ENCODE measurements at regions not wholly inside any gene's neighbourhood (a gene's known extent, or its start where the extent isn't known, plus 50 kb on each side); places are given as distances from the start of the nearest gene placed in this dataset.

GRCh38 chr16:85990861-85991301 lies 91.9 kb downstream of the IRF8 start:
- no peak for DNase-seq (ENCODE audit: low read depth in 2 of 2)

- no peak for DNase-seq (ENCODE audit: low read depth in 2 of 2)
Observed at GRCh38 chr16:85991425-85991824, 92.5 kb downstream of the IRF8 start.

- no peak for DNase-seq (ENCODE audit: low read depth in 2 of 2)
Observed at GRCh38 chr16:85991856-85992255, 92.9 kb downstream of the IRF8 start.

- DNase-seq (ENCODE audit: low read depth in 2 of 2) = no peak
Observed at GRCh38 chr16:85992359-85992758, 93.4 kb downstream of the IRF8 start.

DNA sequence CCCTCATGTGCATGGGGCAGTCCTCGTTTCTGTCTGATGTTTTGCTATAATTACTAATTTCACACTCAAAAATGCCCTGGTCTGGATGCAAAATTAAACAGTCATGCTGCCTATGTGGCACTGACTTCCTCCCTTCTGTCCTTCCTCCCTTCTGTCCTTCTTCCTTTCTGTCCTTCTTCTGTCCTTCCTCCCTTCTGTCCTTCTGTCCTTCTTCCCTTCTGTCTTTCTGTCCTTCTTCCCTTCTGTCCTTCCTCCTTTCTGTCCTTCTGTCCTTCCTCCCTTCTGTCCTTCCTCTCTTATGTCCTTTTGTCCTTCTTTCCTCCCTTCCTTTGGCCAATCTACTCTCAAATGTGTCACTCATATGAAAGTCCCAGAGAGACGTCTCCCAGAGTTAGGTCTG lies 93.8 kb downstream of the IRF8 start:
- no peak for DNase-seq (ENCODE audit: low read depth in 2 of 2)

- DNase-seq (ENCODE audit: low read depth in 2 of 2) = no peak
Observed at GRCh38 chr16:85994492-85995490, 95.8 kb downstream of the IRF8 start.

GRCh38 chr16:85995541-85996423 lies 96.8 kb downstream of the IRF8 start:
- no peak for DNase-seq (ENCODE audit: low read depth in 2 of 2)

- no peak for DNase-seq (ENCODE audit: low read depth in 2 of 2)
Observed at GRCh38 chr16:85996843-85997242, 97.9 kb downstream of the IRF8 start.

- DNase-seq (ENCODE audit: low read depth in 2 of 2) = no peak
Observed at GRCh38 chr16:85998171-85998867, 99.4 kb downstream of the IRF8 start.

- DNase-seq (ENCODE audit: low read depth in 2 of 2) = no peak
Observed at GRCh38 chr16:85998868-85999729, 100.1 kb downstream of the IRF8 start.

DNA sequence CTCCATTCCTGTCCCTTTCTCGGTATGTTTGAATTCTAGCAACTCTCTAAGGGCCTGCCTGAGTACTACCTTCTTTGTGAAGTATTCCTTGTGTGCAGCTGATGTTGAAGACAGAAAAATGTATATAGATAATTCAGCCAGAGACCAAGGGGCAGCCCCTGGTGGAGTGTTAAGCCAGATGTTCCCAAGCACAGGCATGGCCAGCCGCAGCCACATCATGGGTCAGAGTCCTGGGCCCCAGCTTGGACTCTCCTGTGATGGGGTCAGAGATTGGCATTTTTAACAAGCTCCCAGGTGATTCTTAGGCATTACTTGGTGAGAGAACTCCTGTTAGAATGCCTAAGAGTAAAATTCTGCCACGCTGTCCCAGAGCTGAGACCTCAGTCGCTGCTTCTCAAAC lies 100.8 kb downstream of the IRF8 start:
- DNase-seq (ENCODE audit: low read depth in 2 of 2) = no peak

DNA sequence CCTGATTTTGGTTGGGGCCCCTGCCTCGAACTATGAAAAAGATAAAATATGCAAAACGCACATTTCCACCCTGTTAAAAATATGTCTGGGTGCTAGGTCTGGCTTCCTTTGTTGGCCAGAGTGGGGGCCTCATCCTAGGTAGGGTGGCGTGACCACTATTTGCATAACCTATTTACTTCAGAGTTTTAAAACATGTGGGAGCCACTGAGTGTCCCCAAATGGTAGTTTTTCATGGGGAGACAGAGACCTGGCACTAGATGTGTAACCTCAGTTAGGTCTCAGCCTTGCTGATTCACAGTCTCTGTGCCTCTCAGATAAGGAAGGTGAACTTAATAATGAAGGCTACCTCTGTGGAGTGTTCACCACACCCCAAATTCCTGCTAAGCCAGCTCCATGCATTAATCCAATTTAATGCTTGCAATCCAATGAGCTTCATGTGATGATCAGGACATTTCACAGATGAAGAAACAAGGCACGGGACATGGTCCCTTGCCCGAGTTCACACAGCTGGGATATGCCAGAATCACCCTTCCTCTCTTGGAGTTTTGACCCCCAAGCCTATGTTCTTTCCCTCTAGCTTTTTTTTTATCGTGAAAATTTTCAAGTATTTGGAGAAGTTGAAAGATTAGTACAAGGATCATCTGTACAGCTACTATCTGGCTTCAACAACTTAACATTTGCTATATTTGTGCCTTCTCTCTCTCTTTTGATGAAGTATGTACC lies 103.4 kb downstream of the IRF8 start:
- DNase-seq (ENCODE audit: low read depth in 2 of 2) = no peak

DNA sequence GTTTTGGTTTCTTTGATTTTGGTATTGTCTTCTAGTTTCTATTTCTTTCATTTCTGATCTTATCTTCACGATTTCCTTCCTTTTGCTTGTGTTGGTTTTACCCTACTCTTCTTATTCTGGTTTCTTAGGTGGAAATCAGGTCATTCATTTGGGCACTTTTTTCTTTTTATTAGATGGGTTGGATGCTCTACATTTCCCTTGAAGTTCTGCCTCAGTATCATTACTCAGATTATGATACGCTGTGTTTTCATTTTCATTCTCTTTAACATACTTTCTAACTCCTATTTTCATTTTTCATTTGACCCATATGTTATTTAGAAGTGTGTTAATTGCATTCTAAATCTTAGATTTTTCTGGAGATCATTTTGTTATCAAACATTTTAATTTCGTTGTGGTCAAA lies 108.6 kb downstream of the IRF8 start:
- no peak for DNase-seq (ENCODE audit: low read depth in 2 of 2)

- DNase-seq (ENCODE audit: low read depth in 2 of 2) = no peak
Observed at GRCh38 chr16:86010680-86011141, 111.7 kb downstream of the IRF8 start.

GRCh38 chr16:86011532-86011931 lies 112.6 kb downstream of the IRF8 start:
- no peak for DNase-seq (ENCODE audit: low read depth in 2 of 2)

DNA sequence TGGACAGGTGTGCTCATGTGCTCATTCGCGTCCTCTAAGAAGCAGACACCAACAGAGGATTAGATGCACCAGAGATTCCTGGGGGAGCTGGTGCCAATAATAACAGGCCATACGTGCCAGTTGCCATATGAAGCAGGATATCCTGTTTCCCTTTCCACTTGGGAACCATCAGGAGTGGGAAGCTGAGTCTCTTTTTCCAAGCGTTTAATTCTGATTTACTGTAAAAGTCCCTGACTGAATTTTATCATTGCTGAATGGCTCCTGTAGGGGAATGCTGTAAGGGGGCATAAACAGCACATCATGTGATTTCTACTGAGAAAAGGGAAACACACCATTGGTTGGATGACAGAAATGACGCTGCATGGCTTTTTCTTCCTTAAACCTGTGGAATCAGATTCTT lies 113.3 kb downstream of the IRF8 start:
- no peak for DNase-seq (ENCODE audit: low read depth in 2 of 2)

- DNase-seq (ENCODE audit: low read depth in 2 of 2) = no peak
Observed at GRCh38 chr16:86013867-86014266, 114.9 kb downstream of the IRF8 start.

GRCh38 chr16:86015606-86016005 lies 116.6 kb downstream of the IRF8 start:
- no peak for DNase-seq (ENCODE audit: low read depth in 2 of 2)

DNA sequence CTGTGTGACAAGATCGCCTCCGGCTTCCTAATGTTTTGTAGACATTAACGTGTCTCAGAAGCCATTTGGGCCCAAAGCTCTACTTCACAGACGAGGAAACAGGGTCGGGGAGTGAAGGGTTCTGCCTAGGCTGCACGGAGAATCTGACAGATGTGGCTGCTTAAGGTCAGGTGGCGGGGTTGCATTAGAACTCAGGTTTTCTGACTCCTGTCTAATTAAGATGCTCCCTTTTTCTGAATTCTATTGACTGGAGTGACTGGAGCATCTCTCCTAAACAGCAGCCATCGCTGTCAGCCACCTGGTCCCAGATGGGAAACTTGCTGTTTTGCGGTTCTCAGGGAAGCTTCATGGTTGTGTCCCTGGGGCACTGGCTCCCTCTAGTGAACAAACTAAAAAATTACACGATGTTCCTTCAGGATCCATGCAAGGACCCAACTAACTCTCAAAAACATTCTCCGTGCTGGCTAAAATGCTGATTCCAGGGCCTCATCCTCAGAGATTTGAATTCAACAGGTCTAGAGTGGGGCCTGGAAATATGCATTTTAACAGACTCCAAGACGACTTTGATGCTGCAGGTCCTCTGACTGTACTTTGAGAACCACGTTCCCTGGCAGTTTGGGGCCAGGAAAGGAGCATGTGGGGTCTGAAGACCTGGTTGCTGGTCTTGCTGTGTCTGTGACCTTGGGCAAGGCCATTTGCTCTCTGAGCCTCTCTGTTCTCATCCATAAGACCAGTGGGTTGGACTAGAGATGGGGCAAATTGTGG lies 117.4 kb downstream of the IRF8 start:
- no peak for DNase-seq (ENCODE audit: low read depth in 2 of 2)

All from stimulated activated CD8-positive, alpha-beta memory T cell treated with anti-CD3 and anti-CD28 coated beads, Interleukin-15, amount 100 ng/mL, for 48 hours (primary cell).